SK-N-SH (cell line): ENCODE measurements at regions not wholly inside any gene's neighbourhood (a gene's known extent, or its start where the extent isn't known, plus 50 kb on each side); places are given as distances from the start of the nearest gene placed in this dataset.

Source experiments
- CTCF ChIP-seq: fragments of 200-600 bp; sonication (generic); IDR thresholded peaks from 2 replicates; pipeline ENCODE4 v1.6.1; 2017; ENCODE audit warnings: antibody characterized with exemption, mild to moderate bottlenecking, moderate library complexity
- FOXM1 ChIP-seq: IDR thresholded peaks from 2 replicates; pipeline ENCODE4 v1.4.0; 2012; ENCODE audit warnings: low read depth, mild to moderate bottlenecking
- JUND ChIP-seq: IDR thresholded peaks from 2 replicates; pipeline ENCODE4 v1.4.0; 2012
- POLR2AphosphoS5 ChIP-seq: IDR thresholded peaks from 2 replicates; pipeline ENCODE4 v1.6.1; 2012; ENCODE audit warnings: low read depth, low read length
- SIN3A ChIP-seq: IDR thresholded peaks from 2 replicates; pipeline ENCODE4 v1.6.1; 2012; ENCODE audit warnings: low read depth, mild to moderate bottlenecking, low read length, moderate library complexity, borderline replicate concordance
- SMC3 ChIP-seq: IDR thresholded peaks from 2 replicates; pipeline ENCODE4 v1.6.1; 2012; ENCODE audit warnings: low read depth, low read length, improper control_type of control experiment
- ZBTB33 ChIP-seq: IDR thresholded peaks from 2 replicates; pipeline ENCODE4 v1.4.0; 2012; ENCODE audit warnings: low read depth, borderline replicate concordance

GRCh38 chr16:77090062-77090461 lies 100.9 kb upstream of the MON1B start:
- TF ChIP-seq CTCF = no peak
- no peak for TF ChIP-seq SIN3A
- TF ChIP-seq SMC3 = no peak
- TF ChIP-seq FOXM1 = no peak
- no peak for TF ChIP-seq POLR2AphosphoS5
- TF ChIP-seq JUND = no peak
- TF ChIP-seq ZBTB33 = no peak
